ENCODE measurements at regions not wholly inside any gene's neighbourhood (a gene's known extent, or its start where the extent isn't known, plus 50 kb on each side); places are given as distances from the start of the nearest gene placed in this dataset.
"Not testable (repeated sequence)": the region's sequence is repeated elsewhere in the genome, so short reads cannot be mapped to it uniquely, and the experiment has no call there.

DNA sequence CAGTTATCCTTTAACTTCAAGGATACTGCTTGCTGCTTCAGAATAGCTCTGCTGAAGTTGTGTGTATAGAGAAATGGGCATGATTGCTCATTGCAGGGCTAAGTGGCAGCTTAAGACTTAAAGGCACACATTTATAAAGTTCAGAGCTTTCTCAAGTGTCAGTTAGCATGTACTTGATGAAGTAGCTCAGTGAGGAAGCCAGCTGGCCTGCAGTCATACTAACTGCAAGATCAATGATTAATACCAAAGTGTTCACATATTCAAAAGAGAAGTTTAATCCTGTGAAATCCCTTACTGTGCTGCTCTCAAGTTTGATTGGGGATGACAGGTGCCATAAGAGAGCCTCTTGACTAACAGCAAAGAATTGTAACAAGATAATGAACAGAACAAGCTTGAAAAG is 483.4 kb upstream of the NUDT12 start:
- H3K27me3 ChIP-seq (ENCODE audit: insufficient read depth, low read length): 0 out of 2 replicates have a peak, but pooled peaks cover 4% of the 10 kb centered on the region
- H3K4me1 ChIP-seq (ENCODE audit: control insufficient read depth, insufficient read depth, low read length, unreplicated experiment): peaks cover 3% of the 10 kb centered on the region
- H3K4me3 ChIP-seq (ENCODE audit: low read depth, low read length): no peak overlapping the region
- H3K79me2 ChIP-seq (ENCODE audit: control insufficient read depth, insufficient read depth, low read length, unreplicated experiment): no peaks in the 10 kb centered on the region
- H3K27ac ChIP-seq (ENCODE audit: low read depth, low read length): no peak overlapping the region
- H2AFZ ChIP-seq (ENCODE audit: low read length, unreplicated experiment): no peak overlapping the region
- H3K36me3 ChIP-seq (ENCODE audit: insufficient read depth, low read length): no peaks in the 10 kb centered on the region

DNA sequence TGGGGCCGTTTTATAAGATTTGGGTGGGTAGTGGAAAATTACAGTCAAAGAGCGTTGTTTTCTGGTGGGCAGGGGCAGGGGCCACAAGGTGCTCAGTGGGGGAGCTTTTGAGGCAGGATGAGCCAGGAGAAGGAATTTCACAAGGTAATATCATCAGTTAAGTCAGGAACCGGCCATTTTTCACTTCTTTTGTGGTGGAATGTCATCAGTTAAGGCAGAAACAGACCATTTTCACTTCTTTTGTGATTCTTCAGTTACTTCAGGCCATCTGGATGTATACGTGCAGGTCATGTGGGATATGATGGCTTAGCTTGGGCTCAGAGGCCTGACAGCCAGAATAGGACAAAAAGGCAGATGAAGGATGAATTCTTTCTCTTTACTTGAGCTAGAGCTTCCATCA is 477.3 kb upstream of the NUDT12 start:
- H3K4me3 ChIP-seq (ENCODE audit: low read depth, low read length); H3K27ac ChIP-seq (ENCODE audit: low read depth, low read length); H3K79me2 ChIP-seq (ENCODE audit: control insufficient read depth, insufficient read depth, low read length, unreplicated experiment); H2AFZ ChIP-seq (ENCODE audit: low read length, unreplicated experiment); H3K27me3 ChIP-seq (ENCODE audit: insufficient read depth, low read length); H3K4me1 ChIP-seq (ENCODE audit: control insufficient read depth, insufficient read depth, low read length, unreplicated experiment); H3K36me3 ChIP-seq (ENCODE audit: insufficient read depth, low read length): not testable (repeated sequence)

DNA sequence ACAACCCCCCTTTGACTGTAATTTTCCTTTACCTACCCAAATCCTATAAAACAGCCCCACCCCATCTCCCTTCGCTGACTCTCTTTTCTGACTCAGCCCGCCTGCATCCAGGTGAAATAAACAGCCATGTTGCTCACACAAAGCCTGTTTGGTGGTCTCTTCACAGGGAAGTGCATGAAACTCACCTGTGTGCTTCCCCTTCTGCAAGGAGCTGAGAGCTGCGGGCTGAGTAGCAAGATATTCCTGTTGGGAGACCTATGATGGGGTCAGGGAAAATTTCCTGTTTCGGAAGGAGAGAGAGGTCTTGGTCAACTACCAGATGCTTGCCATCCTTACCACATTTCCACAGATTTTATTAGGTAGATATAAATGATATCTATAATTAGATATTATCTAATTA is 474.5 kb upstream of the NUDT12 start:
- H2AFZ ChIP-seq (ENCODE audit: low read length, unreplicated experiment); H3K4me3 ChIP-seq (ENCODE audit: low read depth, low read length); H3K79me2 ChIP-seq (ENCODE audit: control insufficient read depth, insufficient read depth, low read length, unreplicated experiment); H3K27ac ChIP-seq (ENCODE audit: low read depth, low read length); H3K27me3 ChIP-seq (ENCODE audit: insufficient read depth, low read length); H3K4me1 ChIP-seq (ENCODE audit: control insufficient read depth, insufficient read depth, low read length, unreplicated experiment); H3K36me3 ChIP-seq (ENCODE audit: insufficient read depth, low read length): not testable (repeated sequence)

DNA sequence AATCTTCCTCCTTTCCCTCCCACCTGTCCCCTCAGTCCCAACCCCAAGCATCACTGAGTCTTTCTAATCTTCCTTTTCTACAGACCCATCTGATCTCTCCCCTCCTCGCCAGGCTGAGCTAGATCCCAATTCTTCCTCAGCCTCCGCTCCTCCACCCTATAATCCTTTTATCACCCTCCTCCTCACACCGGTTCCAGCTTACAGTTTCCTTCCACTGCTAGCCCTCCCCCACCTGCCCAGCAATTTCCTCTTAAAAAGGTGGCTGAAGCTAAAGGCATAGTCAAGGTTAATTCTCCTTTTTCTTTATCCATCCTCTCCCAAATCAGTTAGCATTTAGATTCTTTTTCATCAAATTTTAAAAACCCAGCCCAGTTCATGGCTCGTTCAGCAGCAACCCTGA is 470.6 kb upstream of the NUDT12 start:
- H3K4me3 ChIP-seq (ENCODE audit: low read depth, low read length); H3K79me2 ChIP-seq (ENCODE audit: control insufficient read depth, insufficient read depth, low read length, unreplicated experiment); H3K27ac ChIP-seq (ENCODE audit: low read depth, low read length); H3K36me3 ChIP-seq (ENCODE audit: insufficient read depth, low read length); H2AFZ ChIP-seq (ENCODE audit: low read length, unreplicated experiment); H3K27me3 ChIP-seq (ENCODE audit: insufficient read depth, low read length); H3K4me1 ChIP-seq (ENCODE audit: control insufficient read depth, insufficient read depth, low read length, unreplicated experiment): not testable (repeated sequence)

GRCh38 chr5:104024538-104024937 is 461.9 kb upstream of the NUDT12 start:
- no peaks in the 10 kb centered on the region for H3K36me3 ChIP-seq (ENCODE audit: insufficient read depth, low read length)
- H3K79me2 ChIP-seq (ENCODE audit: control insufficient read depth, insufficient read depth, low read length, unreplicated experiment): no peaks in the 10 kb centered on the region
- H2AFZ ChIP-seq (ENCODE audit: low read length, unreplicated experiment): no peak overlapping the region
- H3K27me3 ChIP-seq (ENCODE audit: insufficient read depth, low read length): no peaks in the 10 kb centered on the region
- no peaks in the 10 kb centered on the region for H3K4me1 ChIP-seq (ENCODE audit: control insufficient read depth, insufficient read depth, low read length, unreplicated experiment)
- H3K27ac ChIP-seq (ENCODE audit: low read depth, low read length): no peak overlapping the region
- H3K4me3 ChIP-seq (ENCODE audit: low read depth, low read length): no peak overlapping the region

- Histone ChIP-seq H3K4me1 (ENCODE audit: control insufficient read depth, insufficient read depth, low read length, unreplicated experiment) (no peaks in the 10 kb centered on the region), H3K27me3 (ENCODE audit: insufficient read depth, low read length) (no peaks in the 10 kb centered on the region), H3K36me3 (ENCODE audit: insufficient read depth, low read length) (no peaks in the 10 kb centered on the region), H3K27ac (ENCODE audit: low read depth, low read length) (no peak overlapping the region), H2AFZ (ENCODE audit: low read length, unreplicated experiment) (no peak overlapping the region), H3K79me2 (ENCODE audit: control insufficient read depth, insufficient read depth, low read length, unreplicated experiment) (no peaks in the 10 kb centered on the region), H3K4me3 (ENCODE audit: low read depth, low read length) (no peak overlapping the region)
Measured at GRCh38 chr5:104023739-104024138, 461.1 kb upstream of the NUDT12 start.

DNA sequence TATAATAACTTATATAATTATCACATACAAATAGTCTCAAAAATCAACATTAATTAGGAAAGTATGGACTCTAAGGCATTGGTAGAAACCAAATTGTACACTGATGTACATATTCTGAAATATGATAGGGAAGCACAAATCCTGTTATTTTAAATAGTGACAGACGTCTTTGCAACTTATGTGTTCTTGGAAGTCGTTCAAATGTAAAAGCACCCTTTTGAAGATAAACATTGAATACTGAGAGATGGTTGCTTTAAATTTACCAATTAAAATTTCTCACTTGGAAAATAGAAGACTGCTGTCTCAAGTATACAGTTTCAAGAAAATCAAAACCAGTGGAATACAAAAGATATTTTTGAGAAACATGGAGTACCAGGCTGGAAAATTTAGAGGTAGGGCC is 457.4 kb upstream of the NUDT12 start:
- peaks cover 6% of the 10 kb centered on the region for H3K4me1 ChIP-seq (ENCODE audit: control insufficient read depth, insufficient read depth, low read length, unreplicated experiment)
- no peak overlapping the region for H3K4me3 ChIP-seq (ENCODE audit: low read depth, low read length)
- no peak overlapping the region for H2AFZ ChIP-seq (ENCODE audit: low read length, unreplicated experiment)
- no peaks in the 10 kb centered on the region for H3K27me3 ChIP-seq (ENCODE audit: insufficient read depth, low read length)
- H3K27ac ChIP-seq (ENCODE audit: low read depth, low read length): no peak overlapping the region
- no peaks in the 10 kb centered on the region for H3K79me2 ChIP-seq (ENCODE audit: control insufficient read depth, insufficient read depth, low read length, unreplicated experiment)
- no peaks in the 10 kb centered on the region for H3K36me3 ChIP-seq (ENCODE audit: insufficient read depth, low read length)

- Histone ChIP-seq H3K4me1 (ENCODE audit: control insufficient read depth, insufficient read depth, low read length, unreplicated experiment) (peaks cover 6% of the 10 kb centered on the region), H3K27ac (ENCODE audit: low read depth, low read length) (no peak overlapping the region), H2AFZ (ENCODE audit: low read length, unreplicated experiment) (no peak overlapping the region), H3K79me2 (ENCODE audit: control insufficient read depth, insufficient read depth, low read length, unreplicated experiment) (no peaks in the 10 kb centered on the region), H3K36me3 (ENCODE audit: insufficient read depth, low read length) (no peaks in the 10 kb centered on the region), H3K4me3 (ENCODE audit: low read depth, low read length) (no peak overlapping the region), H3K27me3 (ENCODE audit: insufficient read depth, low read length) (no peaks in the 10 kb centered on the region)
Measured at GRCh38 chr5:104018299-104018698, 455.7 kb upstream of the NUDT12 start.

DNA sequence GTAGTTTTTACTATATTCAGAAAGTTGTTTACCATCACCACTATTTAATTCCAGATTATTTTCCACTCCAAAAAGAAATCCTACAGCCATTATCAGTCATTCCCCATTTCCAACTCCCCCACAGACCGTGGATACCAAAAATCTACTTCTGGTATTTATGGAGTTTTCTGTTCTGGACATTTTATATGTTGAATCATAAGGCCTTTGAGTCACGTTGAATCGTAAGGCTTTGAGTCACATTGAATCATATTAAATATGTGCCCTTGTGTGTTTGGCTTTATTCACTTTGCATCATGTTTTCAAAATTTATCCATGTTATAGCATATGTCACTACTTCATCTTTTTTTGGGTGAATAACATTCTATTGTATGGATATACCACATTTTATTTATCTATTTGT is 454.1 kb upstream of the NUDT12 start:
- Histone ChIP-seq H3K27ac (ENCODE audit: low read depth, low read length) (peak overlapping the region; percentile 42), H3K4me3 (ENCODE audit: low read depth, low read length) (no peak overlapping the region), H3K36me3 (ENCODE audit: insufficient read depth, low read length) (no peaks in the 10 kb centered on the region), H3K79me2 (ENCODE audit: control insufficient read depth, insufficient read depth, low read length, unreplicated experiment) (no peaks in the 10 kb centered on the region), H2AFZ (ENCODE audit: low read length, unreplicated experiment) (no peak overlapping the region), H3K27me3 (ENCODE audit: insufficient read depth, low read length) (no peaks in the 10 kb centered on the region), H3K4me1 (ENCODE audit: control insufficient read depth, insufficient read depth, low read length, unreplicated experiment) (peaks cover 6% of the 10 kb centered on the region)

DNA sequence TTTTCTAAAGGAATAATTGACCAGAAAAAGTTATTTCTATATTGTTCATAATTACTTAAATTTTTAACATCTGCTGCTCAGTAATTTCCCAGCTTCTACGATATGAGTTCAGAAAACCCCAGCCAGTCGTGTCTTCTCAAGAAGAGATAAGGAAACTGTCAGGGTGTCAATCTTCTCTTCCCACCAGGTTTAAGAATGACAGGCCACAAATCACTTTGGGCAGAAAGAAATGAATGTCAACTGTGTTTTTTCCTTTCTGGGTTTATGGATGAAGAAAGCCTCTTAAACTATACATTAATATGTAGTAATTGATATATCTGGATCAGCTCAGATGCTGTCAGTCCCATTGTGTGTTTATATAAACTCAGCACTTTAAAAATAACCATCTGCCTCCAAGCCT is 453.2 kb upstream of the NUDT12 start:
- H3K79me2 ChIP-seq (ENCODE audit: control insufficient read depth, insufficient read depth, low read length, unreplicated experiment): no peaks in the 10 kb centered on the region
- no peak overlapping the region for H3K4me3 ChIP-seq (ENCODE audit: low read depth, low read length)
- H2AFZ ChIP-seq (ENCODE audit: low read length, unreplicated experiment): no peak overlapping the region
- H3K4me1 ChIP-seq (ENCODE audit: control insufficient read depth, insufficient read depth, low read length, unreplicated experiment): peaks cover 6% of the 10 kb centered on the region
- no peaks in the 10 kb centered on the region for H3K27me3 ChIP-seq (ENCODE audit: insufficient read depth, low read length)
- no peak overlapping the region for H3K27ac ChIP-seq (ENCODE audit: low read depth, low read length)
- no peaks in the 10 kb centered on the region for H3K36me3 ChIP-seq (ENCODE audit: insufficient read depth, low read length)

DNA sequence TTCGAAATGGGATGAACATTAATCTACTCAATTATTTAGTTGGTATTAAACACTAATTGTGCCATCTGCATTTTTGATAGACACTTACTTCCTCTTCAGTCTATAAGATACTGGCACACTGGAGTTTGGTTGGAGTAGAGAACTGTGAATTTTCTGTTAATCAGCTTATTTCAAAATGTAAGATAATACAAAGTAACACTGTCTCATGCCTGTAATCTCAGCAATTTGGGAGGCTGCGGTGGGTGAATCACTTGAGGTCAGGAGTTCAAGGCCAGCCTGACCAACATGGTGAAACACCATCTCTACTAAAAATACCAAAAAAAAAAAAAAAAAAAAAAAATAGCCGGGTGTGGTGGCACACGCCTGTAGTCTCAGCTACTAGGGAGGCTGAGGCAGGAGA is 440.2 kb upstream of the NUDT12 start:
- not testable (repeated sequence) for H3K27ac ChIP-seq (ENCODE audit: low read depth, low read length); H3K4me1 ChIP-seq (ENCODE audit: control insufficient read depth, insufficient read depth, low read length, unreplicated experiment); H3K79me2 ChIP-seq (ENCODE audit: control insufficient read depth, insufficient read depth, low read length, unreplicated experiment); H2AFZ ChIP-seq (ENCODE audit: low read length, unreplicated experiment); H3K27me3 ChIP-seq (ENCODE audit: insufficient read depth, low read length); H3K36me3 ChIP-seq (ENCODE audit: insufficient read depth, low read length); H3K4me3 ChIP-seq (ENCODE audit: low read depth, low read length)

GRCh38 chr5:104001136-104001535 is 438.5 kb upstream of the NUDT12 start:
- H3K4me1 ChIP-seq (ENCODE audit: control insufficient read depth, insufficient read depth, low read length, unreplicated experiment): no peaks in the 10 kb centered on the region

More at GRCh38 chr5:104001136-104001535, 438.5 kb upstream of the NUDT12 start:
- H3K79me2 ChIP-seq (ENCODE audit: control insufficient read depth, insufficient read depth, low read length, unreplicated experiment): no peaks in the 10 kb centered on the region
- no peak overlapping the region for H2AFZ ChIP-seq (ENCODE audit: low read length, unreplicated experiment)
- H3K4me3 ChIP-seq (ENCODE audit: low read depth, low read length): no peak overlapping the region
- H3K27ac ChIP-seq (ENCODE audit: low read depth, low read length): no peak overlapping the region
- peaks cover 11% of the 10 kb centered on the region; the same call in 1 of the 2 replicates for H3K27me3 ChIP-seq (ENCODE audit: insufficient read depth, low read length)
- no peaks in the 10 kb centered on the region for H3K36me3 ChIP-seq (ENCODE audit: insufficient read depth, low read length)

All from ACC112 (cell line).